Epithelial cell of esophagus (primary cell): ENCODE measurements at regions not wholly inside any gene's neighbourhood (a gene's known extent, or its start where the extent isn't known, plus 50 kb on each side); places are given as distances from the start of the nearest gene placed in this dataset.

Experiments used
- DNase-seq: peaks from one replicate; pipeline ENCODE4 v3.0.0; 2010; ENCODE audit warnings: low read depth
- H3K4me3 ChIP-seq: 2 replicates; pipeline ENCODE4 v1.5.1; 2011; ENCODE audit warnings: mild to moderate bottlenecking, low read length, control low read depth
- CTCF ChIP-seq: IDR thresholded peaks from 2 replicates; pipeline ENCODE4 v1.5.1; 2011; ENCODE audit warnings: low read depth, mild to moderate bottlenecking, low read length, control low read depth, inconsistent platforms; ENCODE audit not compliant: insufficient read depth; ENCODE audit errors: missing control alignments

GRCh38 chr7:50872437-50872836 lies 89.7 kb upstream of the GRB10 start:
- no peak for TF ChIP-seq CTCF

GRCh38 chr7:50869108-50869725 lies 86.5 kb upstream of the GRB10 start:
- DNase-seq, result peak; percentile 84
- TF ChIP-seq CTCF, result no peak
- no peak overlapping the region for H3K4me3 ChIP-seq

More at GRCh38 chr7:50872437-50872836, 89.7 kb upstream of the GRB10 start:
- no peak for DNase-seq
- no peak overlapping the region for H3K4me3 ChIP-seq

GRCh38 chr7:50868426-50869100 lies 85.9 kb upstream of the GRB10 start:
- no peak for TF ChIP-seq CTCF
- DNase-seq, result no peak

GRCh38 chr7:50867034-50867356 lies 84.3 kb upstream of the GRB10 start:
- no peak for DNase-seq
- TF ChIP-seq CTCF, result no peak
- H3K4me3 ChIP-seq, result no peak overlapping the region

More at GRCh38 chr7:50868426-50869100, 85.9 kb upstream of the GRB10 start:
- no peak overlapping the region for H3K4me3 ChIP-seq

GRCh38 chr7:50866343-50867033 lies 83.8 kb upstream of the GRB10 start:
- no peak overlapping the region for H3K4me3 ChIP-seq
- no peak for TF ChIP-seq CTCF
- DNase-seq, result no peak

GRCh38 chr7:50865450-50865849 lies 82.8 kb upstream of the GRB10 start:
- no peak overlapping the region for H3K4me3 ChIP-seq
- peak; percentile 34 for DNase-seq
- TF ChIP-seq CTCF, result no peak
